22Rv1 (cell line): ENCODE measurements at regions not wholly inside any gene's neighbourhood (a gene's known extent, or its start where the extent isn't known, plus 50 kb on each side); places are given as distances from the start of the nearest gene placed in this dataset.

Source experiments
- CTCF ChIP-seq: fragments of 450-650 bp; IDR thresholded peaks from 2 replicates; pipeline ENCODE4 v1.5.1; 2017; ENCODE audit warnings: mild to moderate bottlenecking
- ZFX ChIP-seq: fragments of 450-650 bp; IDR thresholded peaks from 2 replicates; pipeline ENCODE4 v1.6.1; 2017; ENCODE audit warnings: antibody characterized with exemption, borderline replicate concordance

GRCh38 chr6:126174697-126175096 is 165.2 kb upstream of the CENPW start:
- TF ChIP-seq CTCF (no peak), ZFX (no peak)
